Karpas-422 (cell line): ENCODE measurements at regions not wholly inside any gene's neighbourhood (a gene's known extent, or its start where the extent isn't known, plus 50 kb on each side); places are given as distances from the start of the nearest gene placed in this dataset.

ENCODE experiments used
- small RNA-seq: library from RNA; depleted of rRNA; stranded (forward); fragments of <200 nt; gene quantifications from one replicate; pipeline ENCODE3, GENCODE V24; 2014

Small RNA genes in the stretch of these regions (small RNA-seq; reads per million reads assigned to genes)
- gene RF00045: 0.12 reads per million
